Astrocyte of the cerebellum (primary cell): ENCODE measurements at regions not wholly inside any gene's neighbourhood (a gene's known extent, or its start where the extent isn't known, plus 50 kb on each side); places are given as distances from the start of the nearest gene placed in this dataset.

Experiments
- DNase-seq: peaks from one replicate; pipeline ENCODE4 v3.0.0-alpha.2; 2011; ENCODE audit warnings: low read depth
- H3K4me3 ChIP-seq: 2 replicates; pipeline ENCODE4 v1.5.1; 2011; ENCODE audit warnings: mild to moderate bottlenecking, low read depth, low read length, moderate library complexity
- in situ Hi-C: cut with HindIII; loops from 2 replicates; pipeline ENCODE4 v1.10.0; 2017; ENCODE audit warnings: low sequenced_read_pairs
- TF ChIP-seq, protein P1 (sequence below): IDR thresholded peaks from 2 replicates; pipeline ENCODE4 v1.5.1; 2012; ENCODE audit warnings: low read length, low read depth, moderate library complexity, mild to moderate bottlenecking; ENCODE audit errors: missing control alignments

DNA sequence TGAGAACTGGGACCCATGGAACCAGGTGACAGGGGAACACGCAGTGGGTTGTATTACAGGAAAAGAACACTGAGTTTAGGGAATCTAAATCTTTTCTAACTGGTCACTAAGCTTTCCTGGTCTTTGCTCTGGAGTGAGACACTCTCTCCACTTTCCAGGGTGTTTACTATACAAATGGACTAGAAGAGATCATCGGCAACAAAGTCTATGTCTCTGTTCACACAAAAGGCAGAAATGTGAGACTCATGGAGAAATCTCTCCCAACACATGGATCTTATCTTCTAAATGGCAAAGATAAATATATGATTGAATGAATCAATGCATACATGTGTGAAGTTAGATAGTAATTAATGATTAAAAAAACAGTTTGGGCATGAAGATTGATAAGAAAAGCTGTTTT is 101.6 kb upstream of the DPT start:
- in situ Hi-C loops: no loop called here
- TF ChIP-seq, protein P1, sequence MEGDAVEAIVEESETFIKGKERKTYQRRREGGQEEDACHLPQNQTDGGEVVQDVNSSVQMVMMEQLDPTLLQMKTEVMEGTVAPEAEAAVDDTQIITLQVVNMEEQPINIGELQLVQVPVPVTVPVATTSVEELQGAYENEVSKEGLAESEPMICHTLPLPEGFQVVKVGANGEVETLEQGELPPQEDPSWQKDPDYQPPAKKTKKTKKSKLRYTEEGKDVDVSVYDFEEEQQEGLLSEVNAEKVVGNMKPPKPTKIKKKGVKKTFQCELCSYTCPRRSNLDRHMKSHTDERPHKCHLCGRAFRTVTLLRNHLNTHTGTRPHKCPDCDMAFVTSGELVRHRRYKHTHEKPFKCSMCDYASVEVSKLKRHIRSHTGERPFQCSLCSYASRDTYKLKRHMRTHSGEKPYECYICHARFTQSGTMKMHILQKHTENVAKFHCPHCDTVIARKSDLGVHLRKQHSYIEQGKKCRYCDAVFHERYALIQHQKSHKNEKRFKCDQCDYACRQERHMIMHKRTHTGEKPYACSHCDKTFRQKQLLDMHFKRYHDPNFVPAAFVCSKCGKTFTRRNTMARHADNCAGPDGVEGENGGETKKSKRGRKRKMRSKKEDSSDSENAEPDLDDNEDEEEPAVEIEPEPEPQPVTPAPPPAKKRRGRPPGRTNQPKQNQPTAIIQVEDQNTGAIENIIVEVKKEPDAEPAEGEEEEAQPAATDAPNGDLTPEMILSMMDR: no peak
- DNase-seq: no peak
- H3K4me3 ChIP-seq: no peak overlapping the region

DNA sequence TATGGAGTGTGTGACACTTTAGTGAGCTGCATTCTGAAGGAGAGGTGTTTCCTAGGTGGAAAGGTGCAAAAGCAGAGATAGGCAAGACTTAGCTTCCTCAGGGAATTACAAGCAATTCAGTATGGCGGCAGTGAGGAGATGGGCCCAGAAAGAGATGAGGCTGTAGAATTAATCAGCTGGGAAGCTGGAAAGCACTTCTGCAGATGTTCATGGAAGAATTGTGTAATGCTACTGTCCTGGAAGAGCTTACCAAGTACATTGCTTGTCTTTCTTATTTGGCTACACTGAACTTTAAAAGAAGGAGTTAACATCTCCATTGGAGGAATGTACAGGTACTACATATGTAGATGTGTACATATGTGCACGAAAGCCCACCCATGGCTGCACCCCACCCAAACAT is 103.7 kb upstream of the DPT start:
- no peak for DNase-seq
- TF ChIP-seq, protein P1: no peak
- no peak overlapping the region for H3K4me3 ChIP-seq
- in situ Hi-C loops: no loop called here

DNA sequence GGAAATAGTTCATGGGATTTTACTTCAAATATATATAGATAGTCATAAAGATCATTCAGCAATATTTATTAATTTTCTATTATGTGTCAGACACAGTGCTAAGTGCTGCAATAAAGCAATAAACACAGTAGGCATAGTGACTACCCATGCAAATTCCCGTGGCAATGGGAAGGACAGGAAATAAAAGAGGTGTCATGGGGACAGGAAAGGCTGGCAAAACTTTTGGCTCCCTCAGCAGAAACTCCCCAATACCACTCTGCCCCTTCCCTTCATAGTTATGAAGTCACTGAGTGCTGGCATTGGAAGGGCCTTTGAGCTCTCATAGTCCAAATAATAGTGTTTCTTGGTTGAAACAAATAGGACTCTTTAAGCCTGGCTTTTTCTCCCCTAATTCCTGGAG is 104.4 kb upstream of the DPT start:
- TF ChIP-seq, protein P1: no peak
- in situ Hi-C loops: no loop called here
- DNase-seq: no peak
- no peak overlapping the region for H3K4me3 ChIP-seq

- DNase-seq: no peak
- H3K4me3 ChIP-seq: no peak overlapping the region
- in situ Hi-C loops: no loop called here
- TF ChIP-seq, protein P1: no peak
Observed at GRCh38 chr1:168833801-168834224, 104.8 kb upstream of the DPT start.

DNA sequence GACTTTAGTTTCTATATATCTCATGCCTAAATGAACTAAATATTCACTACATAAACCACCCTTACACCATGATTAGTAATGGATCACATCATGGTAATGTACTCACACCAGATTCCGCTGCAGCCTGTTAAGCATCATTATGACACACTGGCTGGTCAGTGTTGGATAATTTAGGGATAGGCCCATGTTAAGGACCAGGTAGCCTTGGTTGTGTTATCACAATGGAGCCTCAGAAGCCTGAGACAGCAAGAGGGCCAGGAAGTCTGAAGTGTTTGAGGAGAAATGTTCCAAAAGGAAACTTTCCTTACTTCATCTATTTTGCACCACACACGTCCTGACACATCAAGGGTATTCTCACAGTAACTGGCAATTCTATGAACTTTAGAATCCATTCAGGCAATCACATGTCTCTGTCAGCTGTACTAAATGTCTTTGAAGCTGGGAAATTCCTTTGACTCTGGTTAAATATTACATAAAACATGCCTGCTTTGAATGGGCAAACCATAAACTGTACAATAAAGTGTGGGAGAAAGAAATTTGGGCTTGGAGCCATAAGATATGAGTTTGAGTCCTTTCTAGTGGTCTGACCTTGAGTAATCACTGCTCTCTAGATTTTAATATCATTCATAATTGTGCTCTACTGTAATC is 105.3 kb upstream of the DPT start:
- TF ChIP-seq, protein P1: no peak
- H3K4me3 ChIP-seq: no peak overlapping the region
- in situ Hi-C loops: no loop called here
- no peak for DNase-seq

- in situ Hi-C loops: no loop called here
Observed at GRCh38 chr1:168835176-168835575, 106.2 kb upstream of the DPT start.

More at GRCh38 chr1:168835176-168835575, 106.2 kb upstream of the DPT start:
- no peak for DNase-seq
- TF ChIP-seq, protein P1: no peak
- no peak overlapping the region for H3K4me3 ChIP-seq
